NCI-H1694 treated with DMSO at 0.1 percent for 48 hours (cell line): ENCODE measurements at regions not wholly inside any gene's neighbourhood (a gene's known extent, or its start where the extent isn't known, plus 50 kb on each side); places are given as distances from the start of the nearest gene placed in this dataset.
A peak's percentile ranks its signal among the peaks of the same experiment; 100 is the strongest.

Source experiments
- DNase-seq: peaks from one replicate; lab custom pipeline; 2025; lab: John Stamatoyannopoulos, UW

- no peak for DNase-seq
Observed at GRCh38 chr12:94815958-94816357, 165.6 kb upstream of the TMCC3 start.

GRCh38 chr12:94815450-94815849 is 165.1 kb upstream of the TMCC3 start:
- DNase-seq: no peak

- peak; percentile 15 for DNase-seq
Observed at GRCh38 chr12:94813314-94813713, 163.0 kb upstream of the TMCC3 start.

GRCh38 chr12:94812345-94812744 is 162.0 kb upstream of the TMCC3 start:
- DNase-seq: no peak

- DNase-seq: no peak
Observed at GRCh38 chr12:94811611-94812010, 161.3 kb upstream of the TMCC3 start.

GRCh38 chr12:94807951-94808350 is 157.6 kb upstream of the TMCC3 start:
- DNase-seq: no peak

GRCh38 chr12:94806617-94807016 is 156.3 kb upstream of the TMCC3 start:
- DNase-seq: no peak

GRCh38 chr12:94805749-94806529 is 155.6 kb upstream of the TMCC3 start:
- no peak for DNase-seq

GRCh38 chr12:94803939-94804338 is 153.6 kb upstream of the TMCC3 start:
- no peak for DNase-seq

- no peak for DNase-seq
Observed at GRCh38 chr12:94802796-94803195, 152.4 kb upstream of the TMCC3 start.

- no peak for DNase-seq
Observed at GRCh38 chr12:94801745-94802144, 151.4 kb upstream of the TMCC3 start.

- no peak for DNase-seq
Observed at GRCh38 chr12:94799136-94799535, 148.8 kb upstream of the TMCC3 start.

- DNase-seq: no peak
Observed at GRCh38 chr12:94798113-94798512, 147.8 kb upstream of the TMCC3 start.

- DNase-seq: no peak
Observed at GRCh38 chr12:94795520-94795919, 145.2 kb upstream of the TMCC3 start.

- no peak for DNase-seq
Observed at GRCh38 chr12:94795044-94795443, 144.7 kb upstream of the TMCC3 start.

- DNase-seq: no peak
Observed at GRCh38 chr12:94793191-94793595, 142.8 kb upstream of the TMCC3 start.

- DNase-seq: no peak
Observed at GRCh38 chr12:94792693-94793092, 142.3 kb upstream of the TMCC3 start.

- no peak for DNase-seq
Observed at GRCh38 chr12:94791933-94792332, 141.6 kb upstream of the TMCC3 start.

- DNase-seq: no peak
Observed at GRCh38 chr12:94790825-94791224, 140.5 kb upstream of the TMCC3 start.

GRCh38 chr12:94790370-94790769 is 140.0 kb upstream of the TMCC3 start:
- DNase-seq: no peak

- DNase-seq: no peak
Observed at GRCh38 chr12:94789510-94790225, 139.3 kb upstream of the TMCC3 start.

- no peak for DNase-seq
Observed at GRCh38 chr12:94788298-94788697, 137.9 kb upstream of the TMCC3 start.

- DNase-seq: no peak
Observed at GRCh38 chr12:94786906-94787305, 136.5 kb upstream of the TMCC3 start.

GRCh38 chr12:94783862-94784261 is 133.5 kb upstream of the TMCC3 start:
- DNase-seq: no peak
